Left lung (tissue), 4 donors: ENCODE measurements at regions not wholly inside any gene's neighbourhood (a gene's known extent, or its start where the extent isn't known, plus 50 kb on each side); places are given as distances from the start of the nearest gene placed in this dataset.

Experiments
- ATAC-seq: fragments of 200-7000 bp; cut with Tn5 transposase; one replicate; pipeline ENCODE4 v1.9.1; 2020; ENCODE audit warnings: moderate library complexity
- DNase-seq, 4 donors: peaks; one replicate each; pipeline ENCODE4 v3.0.0-alpha.2; 2013 to 2020
- H3K27ac ChIP-seq, 2 donors: fragments of 200-600 bp; sonication (generic) in 1 of 2; one replicate each; pipeline versions ENCODE4 v1.5.0 to v1.8.0; 2020 to 2021
- H3K27me3 ChIP-seq, 2 donors: fragments of 200-600 bp; sonication (generic) in 1 of 2; one replicate each; pipeline versions ENCODE4 v1.5.0 to v1.8.0; 2020 to 2021
- H3K36me3 ChIP-seq, 2 donors: fragments of 200-600 bp; sonication (generic) in 1 of 2; one replicate each; pipeline versions ENCODE4 v1.5.0 to v1.8.0; 2020 to 2021
- H3K4me1 ChIP-seq, 2 donors: fragments of 200-600 bp; one replicate each; pipeline ENCODE4 v1.8.0; 2021
- H3K4me3 ChIP-seq, 2 donors: fragments of 200-600 bp; sonication (generic) in 1 of 2; one replicate each; pipeline versions ENCODE4 v1.5.0 to v1.8.0; 2020 to 2021; ENCODE audit warnings: mild to moderate bottlenecking in 1 of 2
- H3K9me3 ChIP-seq, 2 donors: fragments of 200-600 bp; sonication (generic) in 1 of 2; one replicate each; pipeline versions ENCODE4 v1.5.0 to v1.8.0; 2020 to 2021
- intact Hi-C, 2 donors: fragments of 100-400 bp; cut with DNase I; formaldehyde crosslinking; loops; one replicate each; pipeline versions ENCODE4 v1.11.2 to v1.14.2; 2022
- TF ChIP-seq, protein P1 (sequence below), 2 donors: fragments of 200-600 bp; sonication (generic) in 1 of 2; IDR thresholded peaks; one replicate each; pipeline versions ENCODE4 v1.5.0 to v1.8.0; 2021; ENCODE audit warnings: antibody characterized with exemption in 2 of 2
- donor health status: DM: no; HTN: yes; CAD: no.
- donor health status: DM: no; HTN: no; CAD: no.

DNA sequence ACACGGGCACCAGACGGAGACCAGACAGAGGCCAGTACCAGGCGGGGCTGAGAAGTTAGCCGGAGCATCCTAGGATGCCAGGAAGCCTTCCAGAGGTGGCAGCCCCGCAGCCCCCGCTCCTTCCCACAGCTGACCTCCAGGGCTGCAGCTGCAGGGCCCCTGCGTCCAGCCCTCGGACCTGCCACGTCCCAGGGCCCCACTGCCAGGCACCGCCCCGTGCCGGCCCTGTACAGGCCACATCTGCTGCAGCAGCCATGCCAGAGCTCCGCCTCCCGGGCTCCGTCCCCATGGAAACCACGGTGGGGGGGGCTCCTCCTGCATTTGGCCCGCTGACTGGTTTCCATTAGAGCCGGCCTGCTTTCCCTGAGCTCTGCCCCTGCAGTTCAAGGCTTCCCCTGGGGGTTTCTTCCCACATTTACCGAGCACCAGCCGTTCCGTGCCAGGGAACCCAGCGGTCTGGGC, 62.5 kb upstream of the PPARA start:
- TF ChIP-seq, protein P1, sequence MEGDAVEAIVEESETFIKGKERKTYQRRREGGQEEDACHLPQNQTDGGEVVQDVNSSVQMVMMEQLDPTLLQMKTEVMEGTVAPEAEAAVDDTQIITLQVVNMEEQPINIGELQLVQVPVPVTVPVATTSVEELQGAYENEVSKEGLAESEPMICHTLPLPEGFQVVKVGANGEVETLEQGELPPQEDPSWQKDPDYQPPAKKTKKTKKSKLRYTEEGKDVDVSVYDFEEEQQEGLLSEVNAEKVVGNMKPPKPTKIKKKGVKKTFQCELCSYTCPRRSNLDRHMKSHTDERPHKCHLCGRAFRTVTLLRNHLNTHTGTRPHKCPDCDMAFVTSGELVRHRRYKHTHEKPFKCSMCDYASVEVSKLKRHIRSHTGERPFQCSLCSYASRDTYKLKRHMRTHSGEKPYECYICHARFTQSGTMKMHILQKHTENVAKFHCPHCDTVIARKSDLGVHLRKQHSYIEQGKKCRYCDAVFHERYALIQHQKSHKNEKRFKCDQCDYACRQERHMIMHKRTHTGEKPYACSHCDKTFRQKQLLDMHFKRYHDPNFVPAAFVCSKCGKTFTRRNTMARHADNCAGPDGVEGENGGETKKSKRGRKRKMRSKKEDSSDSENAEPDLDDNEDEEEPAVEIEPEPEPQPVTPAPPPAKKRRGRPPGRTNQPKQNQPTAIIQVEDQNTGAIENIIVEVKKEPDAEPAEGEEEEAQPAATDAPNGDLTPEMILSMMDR (IDR thresholded peaks at IDR 0.05), result no peak
- peaks cover 0 to 82% of the 10 kb centered on the region in 2 donors for H3K36me3 ChIP-seq
- peak overlapping the region in 1 of 2 donors; percentile 38 for H3K4me3 ChIP-seq
- H3K27ac ChIP-seq, result peak overlapping the region; percentile 83 to 98
- peak; percentile 86 to 88 (median 86) for DNase-seq
- peaks cover 60 to 97% of the 10 kb centered on the region in 2 donors for H3K4me1 ChIP-seq
- no peaks in the 10 kb centered on the region for H3K27me3 ChIP-seq
- ATAC-seq, result peak; percentile 53
- intact Hi-C loops, result no loop called here
- H3K9me3 ChIP-seq, result no peaks in the 10 kb centered on the region

DNA sequence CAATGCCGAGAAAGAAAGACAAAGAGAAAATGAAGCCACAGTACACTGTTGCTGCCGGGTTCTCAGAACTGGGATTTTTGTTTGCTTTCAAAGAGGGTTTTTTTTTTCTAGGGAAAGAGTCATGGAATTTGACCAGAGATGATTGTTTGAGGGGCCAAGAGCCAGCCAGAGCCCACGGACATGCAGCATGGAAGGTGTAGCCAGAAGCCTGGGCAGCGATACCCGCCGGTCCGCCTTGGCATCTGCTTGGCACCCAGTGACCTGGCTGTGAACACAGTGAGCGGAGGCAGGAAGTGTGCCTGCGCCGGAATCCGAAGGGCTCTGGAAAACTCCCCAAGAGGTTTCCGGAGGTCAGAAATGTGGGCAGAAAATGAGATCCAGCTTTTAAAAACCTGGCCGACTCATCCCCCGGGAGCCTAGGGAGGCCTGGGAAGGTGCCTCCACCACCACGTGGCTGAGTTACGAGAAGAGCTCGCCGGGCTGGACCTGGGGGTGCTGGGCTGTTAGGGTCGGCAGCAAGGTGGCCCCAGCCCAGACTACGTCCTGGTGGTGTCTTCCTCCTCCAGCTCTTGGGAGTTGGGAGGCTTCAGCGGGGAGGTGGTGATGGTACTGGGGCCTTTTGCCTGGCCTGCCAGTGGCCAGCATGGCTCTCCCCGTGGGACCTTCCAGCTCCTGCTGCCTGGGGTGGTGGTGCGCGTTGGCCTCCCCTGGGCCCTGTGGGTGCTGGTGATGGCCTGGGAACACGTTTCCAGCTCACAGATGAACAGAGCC, 61.6 kb upstream of the PPARA start:
- peaks cover 63 to 98% of the 10 kb centered on the region in 2 donors for H3K4me1 ChIP-seq
- peak overlapping the region; percentile 83 to 98 for H3K27ac ChIP-seq
- H3K27me3 ChIP-seq, result no peaks in the 10 kb centered on the region
- intact Hi-C loops, result no loop called here
- TF ChIP-seq, protein P1 (IDR thresholded peaks at IDR 0.05), result no peak
- H3K36me3 ChIP-seq, result peaks cover 0 to 88% of the 10 kb centered on the region in 2 donors
- ATAC-seq, result peak; percentile 9
- DNase-seq, result peak in 2 of 4 donors; percentile 51 to 82
- no peaks in the 10 kb centered on the region for H3K9me3 ChIP-seq
- H3K4me3 ChIP-seq, result peak overlapping the region in 1 of 2 donors; percentile 38

DNA sequence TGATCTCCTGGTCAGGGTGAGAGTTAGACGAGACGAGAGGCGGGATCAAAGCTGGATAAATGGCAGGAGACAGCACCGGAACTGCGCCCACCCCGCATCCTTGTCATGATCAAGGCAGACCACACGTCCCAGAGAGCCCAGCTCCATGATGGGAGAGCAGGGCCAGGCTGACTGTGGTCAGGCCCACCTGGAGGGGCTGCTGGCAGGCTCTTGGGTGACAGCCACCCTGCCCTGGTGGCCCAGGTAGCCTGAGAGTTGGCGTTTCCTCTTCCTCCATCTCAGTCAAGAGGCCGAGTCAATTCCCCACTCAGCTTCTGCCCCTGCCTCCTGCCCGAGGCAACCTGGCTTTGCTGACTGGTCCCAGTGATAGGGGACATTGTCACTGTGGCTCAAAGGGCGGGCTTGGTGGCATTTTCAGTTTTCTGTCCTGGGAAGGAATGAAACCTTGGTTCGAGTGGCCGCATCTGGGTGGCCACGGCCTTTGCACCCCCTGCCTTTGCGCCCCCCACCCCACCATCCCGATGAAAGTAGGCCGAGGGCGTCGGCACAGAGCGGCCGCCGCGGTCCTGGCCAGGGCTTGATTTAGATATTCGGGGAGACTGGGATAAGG, 60.8 kb upstream of the PPARA start:
- intact Hi-C loops, result no loop called here
- peaks cover 0 to 86% of the 10 kb centered on the region in 2 donors for H3K36me3 ChIP-seq
- H3K4me1 ChIP-seq, result peaks cover 58 to 98% of the 10 kb centered on the region in 2 donors
- no peak for ATAC-seq
- H3K27ac ChIP-seq, result peak overlapping the region; percentile 83 to 98
- TF ChIP-seq, protein P1 (IDR thresholded peaks at IDR 0.05), result no peak
- H3K27me3 ChIP-seq, result no peaks in the 10 kb centered on the region
- H3K4me3 ChIP-seq, result peak overlapping the region in 1 of 2 donors; percentile 6
- peak in 2 of 4 donors; percentile 28 to 63 for DNase-seq
- no peaks in the 10 kb centered on the region for H3K9me3 ChIP-seq

DNA sequence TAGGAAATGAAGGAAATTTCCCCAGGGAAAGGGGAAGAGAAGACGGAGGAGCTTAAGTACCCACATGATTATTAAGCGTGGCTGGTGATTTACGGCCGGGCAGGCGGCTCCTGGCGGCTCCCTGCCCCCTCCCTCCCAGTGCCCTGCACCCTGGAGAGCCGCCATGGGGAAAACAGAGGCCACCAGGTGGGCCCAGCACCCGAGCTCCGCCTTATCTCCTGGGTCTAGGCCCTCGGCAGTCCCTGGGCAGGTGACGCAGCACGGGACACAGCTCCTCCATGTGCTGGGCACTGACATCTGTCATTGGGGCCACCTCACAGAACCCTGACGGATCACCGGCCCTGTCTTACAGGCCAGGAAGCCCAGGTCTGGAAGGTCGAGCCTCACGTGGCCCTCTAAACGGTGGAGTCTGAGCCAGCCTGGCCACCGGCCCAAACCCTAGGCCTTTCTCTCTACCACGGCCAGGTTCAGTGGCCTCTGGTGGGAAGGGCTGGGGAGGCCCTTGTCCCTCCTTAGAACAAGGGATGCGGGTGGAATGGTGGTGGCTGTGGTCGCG, 60.2 kb upstream of the PPARA start:
- Histone ChIP-seq H3K4me3 (peak overlapping the region in 1 of 2 donors; percentile 6), H3K36me3 (peaks cover 0 to 86% of the 10 kb centered on the region in 2 donors), H3K27me3 (no peaks in the 10 kb centered on the region), H3K4me1 (peaks cover 52 to 99% of the 10 kb centered on the region in 2 donors), H3K27ac (peak overlapping the region; percentile 83 to 98), H3K9me3 (no peaks in the 10 kb centered on the region)
- ATAC-seq (no peak), DNase-seq (peak in 2 of 4 donors; percentile 34 to 68)
- intact Hi-C loops, result no loop called here
- TF ChIP-seq, protein P1 (IDR thresholded peaks at IDR 0.05), result no peak
